ENCODE measurements at regions not wholly inside any gene's neighbourhood (a gene's known extent, or its start where the extent isn't known, plus 50 kb on each side); places are given as distances from the start of the nearest gene placed in this dataset.

- Histone ChIP-seq H3K36me3 (ENCODE audit: insufficient read depth, low read length) (no peaks in the 10 kb centered on the region), H3K9ac (ENCODE audit: low read length) (no peak overlapping the region), H2AFZ (ENCODE audit: low read depth, low read length) (no peak overlapping the region), H3K9me2 (ENCODE audit: insufficient read depth, low read length) (no peaks in the 10 kb centered on the region), H4K20me1 (ENCODE audit: insufficient read depth) (no peaks in the 10 kb centered on the region), H3K9me3 (ENCODE audit: low read length) (no peaks in the 10 kb centered on the region), H3K4me3 (ENCODE audit: low read length) (no peak overlapping the region), H3K4me2 (ENCODE audit: low read length) (no peak overlapping the region), H3K79me2 (replicated peaks; ENCODE audit: insufficient read depth, low read length) (no peaks in the 10 kb centered on the region), H3F3A (ENCODE audit: insufficient read depth, low read length, poor library complexity, severe bottlenecking) (no peaks in the 10 kb centered on the region), H3K27me3 (ENCODE audit: insufficient read depth, low read depth, low read length) (no peaks in the 10 kb centered on the region), H3K27ac (ENCODE audit: low read length) (no peak overlapping the region)
- TF ChIP-seq, protein P1, sequence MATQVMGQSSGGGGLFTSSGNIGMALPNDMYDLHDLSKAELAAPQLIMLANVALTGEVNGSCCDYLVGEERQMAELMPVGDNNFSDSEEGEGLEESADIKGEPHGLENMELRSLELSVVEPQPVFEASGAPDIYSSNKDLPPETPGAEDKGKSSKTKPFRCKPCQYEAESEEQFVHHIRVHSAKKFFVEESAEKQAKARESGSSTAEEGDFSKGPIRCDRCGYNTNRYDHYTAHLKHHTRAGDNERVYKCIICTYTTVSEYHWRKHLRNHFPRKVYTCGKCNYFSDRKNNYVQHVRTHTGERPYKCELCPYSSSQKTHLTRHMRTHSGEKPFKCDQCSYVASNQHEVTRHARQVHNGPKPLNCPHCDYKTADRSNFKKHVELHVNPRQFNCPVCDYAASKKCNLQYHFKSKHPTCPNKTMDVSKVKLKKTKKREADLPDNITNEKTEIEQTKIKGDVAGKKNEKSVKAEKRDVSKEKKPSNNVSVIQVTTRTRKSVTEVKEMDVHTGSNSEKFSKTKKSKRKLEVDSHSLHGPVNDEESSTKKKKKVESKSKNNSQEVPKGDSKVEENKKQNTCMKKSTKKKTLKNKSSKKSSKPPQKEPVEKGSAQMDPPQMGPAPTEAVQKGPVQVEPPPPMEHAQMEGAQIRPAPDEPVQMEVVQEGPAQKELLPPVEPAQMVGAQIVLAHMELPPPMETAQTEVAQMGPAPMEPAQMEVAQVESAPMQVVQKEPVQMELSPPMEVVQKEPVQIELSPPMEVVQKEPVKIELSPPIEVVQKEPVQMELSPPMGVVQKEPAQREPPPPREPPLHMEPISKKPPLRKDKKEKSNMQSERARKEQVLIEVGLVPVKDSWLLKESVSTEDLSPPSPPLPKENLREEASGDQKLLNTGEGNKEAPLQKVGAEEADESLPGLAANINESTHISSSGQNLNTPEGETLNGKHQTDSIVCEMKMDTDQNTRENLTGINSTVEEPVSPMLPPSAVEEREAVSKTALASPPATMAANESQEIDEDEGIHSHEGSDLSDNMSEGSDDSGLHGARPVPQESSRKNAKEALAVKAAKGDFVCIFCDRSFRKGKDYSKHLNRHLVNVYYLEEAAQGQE (IDR thresholded peaks at IDR 0.05; ENCODE audit: borderline replicate concordance): no peak
- TF ChIP-seq EZH2 (IDR thresholded peaks at IDR 0.05; ENCODE audit: borderline replicate concordance, insufficient read depth, low read length, poor library complexity, severe bottlenecking) (no peak), TAF1 (IDR thresholded peaks at IDR 0.05; ENCODE audit: low read depth) (no peak), SMC3 (conservative IDR thresholded peaks at IDR 0.05; ENCODE audit: poor library complexity) (no peak), RAD21 (conservative IDR thresholded peaks at IDR 0.05) (no peak), POLR2AphosphoS5 (IDR thresholded peaks at IDR 0.05) (no peak), MXI1 (conservative IDR thresholded peaks at IDR 0.05; ENCODE audit: poor library complexity, severe bottlenecking) (no peak), EP300 (conservative IDR thresholded peaks at IDR 0.05; ENCODE audit: poor library complexity, severe bottlenecking) (no peak)
- TF ChIP-seq, protein P2, sequence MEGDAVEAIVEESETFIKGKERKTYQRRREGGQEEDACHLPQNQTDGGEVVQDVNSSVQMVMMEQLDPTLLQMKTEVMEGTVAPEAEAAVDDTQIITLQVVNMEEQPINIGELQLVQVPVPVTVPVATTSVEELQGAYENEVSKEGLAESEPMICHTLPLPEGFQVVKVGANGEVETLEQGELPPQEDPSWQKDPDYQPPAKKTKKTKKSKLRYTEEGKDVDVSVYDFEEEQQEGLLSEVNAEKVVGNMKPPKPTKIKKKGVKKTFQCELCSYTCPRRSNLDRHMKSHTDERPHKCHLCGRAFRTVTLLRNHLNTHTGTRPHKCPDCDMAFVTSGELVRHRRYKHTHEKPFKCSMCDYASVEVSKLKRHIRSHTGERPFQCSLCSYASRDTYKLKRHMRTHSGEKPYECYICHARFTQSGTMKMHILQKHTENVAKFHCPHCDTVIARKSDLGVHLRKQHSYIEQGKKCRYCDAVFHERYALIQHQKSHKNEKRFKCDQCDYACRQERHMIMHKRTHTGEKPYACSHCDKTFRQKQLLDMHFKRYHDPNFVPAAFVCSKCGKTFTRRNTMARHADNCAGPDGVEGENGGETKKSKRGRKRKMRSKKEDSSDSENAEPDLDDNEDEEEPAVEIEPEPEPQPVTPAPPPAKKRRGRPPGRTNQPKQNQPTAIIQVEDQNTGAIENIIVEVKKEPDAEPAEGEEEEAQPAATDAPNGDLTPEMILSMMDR (IDR thresholded peaks at IDR 0.05; ENCODE audit: poor library complexity, severe bottlenecking): no peak
Observed at GRCh38 chr2:200077210-200077650, 121.8 kb downstream of the MAIP1 start.

DNA sequence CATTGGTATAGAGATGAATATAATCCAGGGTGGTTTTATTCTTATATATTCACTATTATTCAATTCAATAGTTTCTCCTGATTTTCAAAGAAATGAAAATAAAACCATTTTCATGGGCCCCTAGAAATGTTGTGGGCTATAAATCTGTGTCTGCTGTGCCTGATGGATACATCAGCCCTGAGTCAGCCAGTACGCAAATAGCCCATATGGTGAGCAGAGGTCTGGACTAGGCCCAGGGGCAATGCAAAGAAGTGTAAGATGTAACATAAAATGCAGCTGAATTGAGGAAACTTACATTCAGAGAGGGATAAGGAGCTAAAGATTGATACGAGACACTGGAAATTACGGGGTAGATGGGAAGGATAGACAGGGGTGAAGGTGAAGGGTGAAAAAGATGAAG is 122.5 kb downstream of the MAIP1 start:
- Histone ChIP-seq H4K20me1 (ENCODE audit: insufficient read depth) (no peaks in the 10 kb centered on the region), H3K36me3 (ENCODE audit: insufficient read depth, low read length) (no peaks in the 10 kb centered on the region), H3K9me2 (ENCODE audit: insufficient read depth, low read length) (no peaks in the 10 kb centered on the region), H3K9me3 (ENCODE audit: low read length) (no peaks in the 10 kb centered on the region), H2AFZ (ENCODE audit: low read depth, low read length) (no peak overlapping the region), H3K79me2 (replicated peaks; ENCODE audit: insufficient read depth, low read length) (no peaks in the 10 kb centered on the region), H3K27me3 (ENCODE audit: insufficient read depth, low read depth, low read length) (no peaks in the 10 kb centered on the region), H3K4me2 (ENCODE audit: low read length) (no peak overlapping the region), H3K27ac (ENCODE audit: low read length) (no peak overlapping the region), H3F3A (ENCODE audit: insufficient read depth, low read length, poor library complexity, severe bottlenecking) (no peaks in the 10 kb centered on the region), H3K9ac (ENCODE audit: low read length) (no peak overlapping the region), H3K4me3 (ENCODE audit: low read length) (no peak overlapping the region)
- no peak for TF ChIP-seq RAD21 (conservative IDR thresholded peaks at IDR 0.05)

DNA sequence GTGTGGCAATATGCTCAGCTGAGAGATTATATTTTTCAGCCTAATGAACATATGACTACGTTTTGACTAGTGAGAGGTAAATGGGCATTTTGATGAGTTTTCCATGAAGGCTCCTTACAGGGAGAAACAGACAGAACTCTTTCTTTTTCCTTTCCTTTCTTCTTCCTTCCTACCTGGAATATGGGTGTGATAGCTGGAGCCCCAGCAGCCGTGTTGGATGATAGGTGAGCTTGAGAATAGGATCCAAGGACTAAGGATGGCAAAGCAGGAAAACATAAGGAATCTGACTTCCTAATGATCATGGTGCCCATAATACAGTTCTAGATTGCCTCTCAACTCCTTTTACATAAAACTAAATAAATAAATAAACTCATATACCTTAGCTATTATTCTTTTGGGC is 124.0 kb downstream of the MAIP1 start:
- no peaks in the 10 kb centered on the region for H3K9me2 ChIP-seq (ENCODE audit: insufficient read depth, low read length)
- no peaks in the 10 kb centered on the region for H3F3A ChIP-seq (ENCODE audit: insufficient read depth, low read length, poor library complexity, severe bottlenecking)
- no peak overlapping the region for H3K4me2 ChIP-seq (ENCODE audit: low read length)
- H3K36me3 ChIP-seq (ENCODE audit: insufficient read depth, low read length): no peaks in the 10 kb centered on the region
- no peak for TF ChIP-seq TAF1 (IDR thresholded peaks at IDR 0.05; ENCODE audit: low read depth)
- TF ChIP-seq EP300 (conservative IDR thresholded peaks at IDR 0.05; ENCODE audit: poor library complexity, severe bottlenecking): no peak
- no peak for TF ChIP-seq SMC3 (conservative IDR thresholded peaks at IDR 0.05; ENCODE audit: poor library complexity)
- no peak for TF ChIP-seq RAD21 (conservative IDR thresholded peaks at IDR 0.05)
- TF ChIP-seq MXI1 (conservative IDR thresholded peaks at IDR 0.05; ENCODE audit: poor library complexity, severe bottlenecking): no peak
- TF ChIP-seq, protein P1 (IDR thresholded peaks at IDR 0.05; ENCODE audit: borderline replicate concordance): no peak
- no peak for TF ChIP-seq EZH2 (IDR thresholded peaks at IDR 0.05; ENCODE audit: borderline replicate concordance, insufficient read depth, low read length, poor library complexity, severe bottlenecking)
- TF ChIP-seq, protein P2 (IDR thresholded peaks at IDR 0.05; ENCODE audit: poor library complexity, severe bottlenecking): no peak
- no peaks in the 10 kb centered on the region for H3K79me2 ChIP-seq (replicated peaks; ENCODE audit: insufficient read depth, low read length)
- H4K20me1 ChIP-seq (ENCODE audit: insufficient read depth): no peaks in the 10 kb centered on the region
- no peak overlapping the region for H3K27ac ChIP-seq (ENCODE audit: low read length)
- H3K9ac ChIP-seq (ENCODE audit: low read length): no peak overlapping the region
- H3K9me3 ChIP-seq (ENCODE audit: low read length): no peaks in the 10 kb centered on the region
- H3K4me3 ChIP-seq (ENCODE audit: low read length): no peak overlapping the region
- H3K27me3 ChIP-seq (ENCODE audit: insufficient read depth, low read depth, low read length): no peaks in the 10 kb centered on the region
- H2AFZ ChIP-seq (ENCODE audit: low read depth, low read length): no peak overlapping the region

Data from neural cell (in vitro differentiated cells).